ENCODE measurements at regions not wholly inside any gene's neighbourhood (a gene's known extent, or its start where the extent isn't known, plus 50 kb on each side); places are given as distances from the start of the nearest gene placed in this dataset.

- TF ChIP-seq, protein P1, sequence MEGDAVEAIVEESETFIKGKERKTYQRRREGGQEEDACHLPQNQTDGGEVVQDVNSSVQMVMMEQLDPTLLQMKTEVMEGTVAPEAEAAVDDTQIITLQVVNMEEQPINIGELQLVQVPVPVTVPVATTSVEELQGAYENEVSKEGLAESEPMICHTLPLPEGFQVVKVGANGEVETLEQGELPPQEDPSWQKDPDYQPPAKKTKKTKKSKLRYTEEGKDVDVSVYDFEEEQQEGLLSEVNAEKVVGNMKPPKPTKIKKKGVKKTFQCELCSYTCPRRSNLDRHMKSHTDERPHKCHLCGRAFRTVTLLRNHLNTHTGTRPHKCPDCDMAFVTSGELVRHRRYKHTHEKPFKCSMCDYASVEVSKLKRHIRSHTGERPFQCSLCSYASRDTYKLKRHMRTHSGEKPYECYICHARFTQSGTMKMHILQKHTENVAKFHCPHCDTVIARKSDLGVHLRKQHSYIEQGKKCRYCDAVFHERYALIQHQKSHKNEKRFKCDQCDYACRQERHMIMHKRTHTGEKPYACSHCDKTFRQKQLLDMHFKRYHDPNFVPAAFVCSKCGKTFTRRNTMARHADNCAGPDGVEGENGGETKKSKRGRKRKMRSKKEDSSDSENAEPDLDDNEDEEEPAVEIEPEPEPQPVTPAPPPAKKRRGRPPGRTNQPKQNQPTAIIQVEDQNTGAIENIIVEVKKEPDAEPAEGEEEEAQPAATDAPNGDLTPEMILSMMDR (conservative IDR thresholded peaks at IDR 0.05; ENCODE audit: low read depth, low read length): no peak
- TF ChIP-seq EZH2 (IDR thresholded peaks at IDR 0.05; ENCODE audit: borderline replicate concordance, low read depth, low read length, poor library complexity, severe bottlenecking): no peak
These were observed 504.7 kb upstream of the PBX1 start for GRCh38 chr1:164054331-164054730.
